ENCODE measurements at regions not wholly inside any gene's neighbourhood (a gene's known extent, or its start where the extent isn't known, plus 50 kb on each side); places are given as distances from the start of the nearest gene placed in this dataset.

DNA sequence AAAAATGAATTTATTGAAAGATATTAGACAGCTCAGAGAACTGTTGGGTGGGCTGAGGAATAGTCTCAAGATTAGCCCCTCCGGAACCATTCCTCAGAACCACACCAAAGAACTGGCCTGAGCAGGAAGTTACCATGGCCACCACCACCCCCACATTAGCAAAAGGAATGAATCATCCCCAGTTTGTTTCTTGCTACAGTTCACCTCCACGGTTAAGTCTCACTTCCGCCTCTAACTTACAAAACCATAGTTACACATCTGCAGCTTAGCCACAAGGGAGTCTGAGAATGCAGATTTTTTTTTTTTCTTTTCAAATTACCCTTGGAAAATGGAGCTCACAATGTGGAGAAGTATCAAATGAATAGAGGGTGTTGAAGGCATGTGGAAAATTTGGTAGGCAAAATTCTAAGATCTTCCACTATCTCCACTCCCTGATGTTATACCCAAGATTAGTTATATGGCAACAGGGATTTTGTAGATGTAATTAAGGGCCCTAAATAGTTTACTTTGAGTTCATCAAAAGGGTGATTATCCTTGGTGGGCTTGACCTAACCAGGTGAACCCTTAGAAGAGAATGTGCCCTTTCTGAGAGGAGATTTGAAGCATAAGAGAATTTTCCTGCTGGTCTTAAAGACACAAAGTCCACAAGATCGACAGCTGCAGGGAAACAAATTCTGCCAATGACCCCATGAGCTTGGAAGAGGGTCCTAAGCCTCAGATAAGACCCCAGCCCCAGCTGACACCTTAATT, 129.8 kb upstream of the KRR1 start:
- peak in 1 of 2 donors; percentile 80 for DNase-seq (ENCODE audit: low read depth in 1 of 2, low spot score in 1 of 2)
- no peak for TF ChIP-seq CTCF (IDR thresholded peaks at IDR 0.05; ENCODE audit: low read depth, low read length)
- H3K27ac ChIP-seq: no peak overlapping the region

GRCh38 chr12:75638792-75639191, 127.4 kb upstream of the KRR1 start:
- no peak overlapping the region for H3K27ac ChIP-seq

More for the DNA sequence above, 129.8 kb upstream of the KRR1 start:
- H3K36me3 ChIP-seq: no peaks in the 10 kb centered on the region
- no peaks in the 10 kb centered on the region for H3K4me1 ChIP-seq (ENCODE audit: low read depth)
- H3K4me3 ChIP-seq: no peak overlapping the region
- no peaks in the 10 kb centered on the region for H3K27me3 ChIP-seq
- H3K9me3 ChIP-seq (ENCODE audit: low read depth): no peaks in the 10 kb centered on the region

GRCh38 chr12:75636607-75637006, 125.2 kb upstream of the KRR1 start:
- H3K27me3 ChIP-seq: no peaks in the 10 kb centered on the region
- no peak for TF ChIP-seq CTCF (IDR thresholded peaks at IDR 0.05; ENCODE audit: low read depth, low read length)
- no peaks in the 10 kb centered on the region for H3K36me3 ChIP-seq
- no peak overlapping the region for H3K4me3 ChIP-seq
- DNase-seq (ENCODE audit: low read depth in 1 of 2, low spot score in 1 of 2): no peak
- H3K27ac ChIP-seq: no peak overlapping the region
- no peaks in the 10 kb centered on the region for H3K9me3 ChIP-seq (ENCODE audit: low read depth)
- no peaks in the 10 kb centered on the region for H3K4me1 ChIP-seq (ENCODE audit: low read depth)

More at GRCh38 chr12:75638792-75639191, 127.4 kb upstream of the KRR1 start:
- no peaks in the 10 kb centered on the region for H3K4me1 ChIP-seq (ENCODE audit: low read depth)
- no peak for TF ChIP-seq CTCF (IDR thresholded peaks at IDR 0.05; ENCODE audit: low read depth, low read length)
- no peaks in the 10 kb centered on the region for H3K9me3 ChIP-seq (ENCODE audit: low read depth)
- H3K36me3 ChIP-seq: no peaks in the 10 kb centered on the region
- no peak overlapping the region for H3K4me3 ChIP-seq
- no peaks in the 10 kb centered on the region for H3K27me3 ChIP-seq
- no peak for DNase-seq (ENCODE audit: low read depth in 1 of 2, low spot score in 1 of 2)

DNA sequence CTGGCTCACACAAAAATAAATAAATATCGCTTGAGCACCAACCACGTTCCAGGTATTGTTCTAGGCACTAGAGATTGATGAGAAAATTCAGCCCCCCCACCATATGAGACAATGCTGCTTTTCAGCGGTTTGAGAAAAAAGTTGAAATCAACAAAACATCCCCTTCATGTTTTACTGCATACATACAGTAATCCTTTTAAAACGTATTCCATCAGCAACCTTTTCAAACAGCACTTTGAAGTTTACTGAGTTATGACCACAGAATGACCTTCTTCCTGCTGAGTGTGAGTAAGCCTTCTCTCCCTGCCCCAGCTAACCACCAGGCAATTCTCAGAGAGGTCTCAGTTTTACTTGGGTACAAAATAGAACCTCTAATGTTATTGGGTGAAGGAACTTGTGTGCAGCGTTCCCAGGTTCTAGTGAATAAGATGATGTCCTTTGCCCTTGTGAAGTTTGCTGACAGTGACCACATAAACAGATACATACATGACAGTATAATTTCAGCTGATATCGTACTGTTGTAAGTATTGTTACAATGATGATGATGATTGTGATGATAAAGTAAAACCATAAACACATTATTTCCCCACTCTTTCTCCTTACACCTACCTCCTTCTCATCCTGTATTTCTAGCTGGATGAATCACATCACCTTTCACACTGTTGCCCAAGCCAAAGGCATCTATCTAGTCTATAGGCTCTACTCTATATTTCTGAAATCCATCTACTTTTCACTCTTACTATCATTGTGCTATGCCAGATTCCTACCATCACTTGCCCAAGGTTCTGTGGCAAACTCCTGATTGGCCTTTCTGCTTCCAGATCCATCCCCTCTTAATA, 124.4 kb upstream of the KRR1 start:
- Histone ChIP-seq H3K36me3 (no peaks in the 10 kb centered on the region), H3K27me3 (no peaks in the 10 kb centered on the region), H3K27ac (no peak overlapping the region), H3K4me3 (no peak overlapping the region), H3K9me3 (ENCODE audit: low read depth) (no peaks in the 10 kb centered on the region), H3K4me1 (ENCODE audit: low read depth) (no peaks in the 10 kb centered on the region)
- DNase-seq (ENCODE audit: low read depth in 1 of 2, low spot score in 1 of 2): peak in 1 of 2 donors; percentile 78
- TF ChIP-seq CTCF (IDR thresholded peaks at IDR 0.05; ENCODE audit: low read depth, low read length): no peak

GRCh38 chr12:75634244-75635222, 123.1 kb upstream of the KRR1 start:
- Histone ChIP-seq H3K36me3 (no peaks in the 10 kb centered on the region), H3K4me3 (no peak overlapping the region), H3K9me3 (ENCODE audit: low read depth) (no peaks in the 10 kb centered on the region), H3K4me1 (ENCODE audit: low read depth) (no peaks in the 10 kb centered on the region), H3K27ac (no peak overlapping the region), H3K27me3 (no peaks in the 10 kb centered on the region)
- TF ChIP-seq CTCF (IDR thresholded peaks at IDR 0.05; ENCODE audit: low read depth, low read length): no peak
- DNase-seq (ENCODE audit: low read depth in 1 of 2, low spot score in 1 of 2): peak in 1 of 2 donors; percentile 40
